GM19240 (cell line): ENCODE measurements at regions not wholly inside any gene's neighbourhood (a gene's known extent, or its start where the extent isn't known, plus 50 kb on each side); places are given as distances from the start of the nearest gene placed in this dataset.
"Not testable (repeated sequence)": the region's sequence is repeated elsewhere in the genome, so short reads cannot be mapped to it uniquely, and the experiment has no call there.

Experiments
- DNase-seq: peaks from one replicate; pipeline ENCODE4 v3.0.0; 2011; ENCODE audit warnings: low spot score; ENCODE audit not compliant: insufficient read length

GRCh38 chr3:104214277-104214676 is 1152.4 kb upstream of the ALCAM start:
- DNase-seq: no peak

- no peak for DNase-seq
Measured at GRCh38 chr3:104214937-104215336, 1151.8 kb upstream of the ALCAM start.

- DNase-seq: not testable (repeated sequence)
Measured at GRCh38 chr3:104219046-104219445, 1147.7 kb upstream of the ALCAM start.

- DNase-seq: no peak
Measured at GRCh38 chr3:104234442-104235194, 1132.1 kb upstream of the ALCAM start.

- DNase-seq: no peak
Measured at GRCh38 chr3:104244680-104245220, 1122.0 kb upstream of the ALCAM start.

- no peak for DNase-seq
Measured at GRCh38 chr3:104245261-104245660, 1121.4 kb upstream of the ALCAM start.

GRCh38 chr3:104245981-104246380 is 1120.7 kb upstream of the ALCAM start:
- no peak for DNase-seq

GRCh38 chr3:104257486-104257885 is 1109.2 kb upstream of the ALCAM start:
- DNase-seq: no peak

GRCh38 chr3:104263477-104263876 is 1103.2 kb upstream of the ALCAM start:
- no peak for DNase-seq

- DNase-seq: not testable (repeated sequence)
Measured at GRCh38 chr3:104266219-104266618, 1100.5 kb upstream of the ALCAM start.

GRCh38 chr3:104269771-104270170 is 1096.9 kb upstream of the ALCAM start:
- DNase-seq: no peak

GRCh38 chr3:104273046-104273649 is 1093.6 kb upstream of the ALCAM start:
- DNase-seq: no peak

- DNase-seq: no peak
Measured at GRCh38 chr3:104275199-104275598, 1091.5 kb upstream of the ALCAM start.

GRCh38 chr3:104279617-104280016 is 1087.1 kb upstream of the ALCAM start:
- no peak for DNase-seq

- no peak for DNase-seq
Measured at GRCh38 chr3:104281713-104282112, 1085.0 kb upstream of the ALCAM start.

GRCh38 chr3:104286645-104287044 is 1080.1 kb upstream of the ALCAM start:
- DNase-seq: no peak

GRCh38 chr3:104291437-104291851 is 1075.3 kb upstream of the ALCAM start:
- DNase-seq: no peak

GRCh38 chr3:104291878-104292277 is 1074.8 kb upstream of the ALCAM start:
- DNase-seq: no peak

GRCh38 chr3:104297617-104298016 is 1069.1 kb upstream of the ALCAM start:
- DNase-seq: no peak

- DNase-seq: no peak
Measured at GRCh38 chr3:104298662-104299061, 1068.0 kb upstream of the ALCAM start.

GRCh38 chr3:104316118-104316517 is 1050.6 kb upstream of the ALCAM start:
- no peak for DNase-seq

GRCh38 chr3:104323226-104323625 is 1043.5 kb upstream of the ALCAM start:
- DNase-seq: no peak

GRCh38 chr3:104347291-104347690 is 1019.4 kb upstream of the ALCAM start:
- DNase-seq: no peak
